ENCODE measurements at regions not wholly inside any gene's neighbourhood (a gene's known extent, or its start where the extent isn't known, plus 50 kb on each side); places are given as distances from the start of the nearest gene placed in this dataset.

DNA sequence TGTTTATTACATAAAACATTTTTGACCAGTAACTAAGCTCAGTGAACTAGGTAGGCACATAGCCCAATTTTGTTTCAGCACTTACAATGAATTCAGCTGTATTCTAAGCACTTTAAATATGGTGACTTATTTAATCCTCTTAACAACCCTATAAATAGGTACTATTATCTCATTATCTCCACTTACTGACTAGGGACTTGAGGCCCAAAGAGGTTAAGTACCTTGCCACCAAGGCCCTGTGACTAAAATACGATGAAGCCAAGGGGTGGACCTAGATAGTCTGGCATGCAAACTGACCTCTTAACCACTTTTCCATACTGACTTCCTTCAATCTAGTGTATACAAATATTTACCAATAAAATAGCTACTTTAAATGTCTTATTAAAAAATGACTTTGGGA is 266.4 kb downstream of the ZNF608 start:
- Histone ChIP-seq H3K79me2 (ENCODE audit: control insufficient read depth, insufficient read depth, low read length) (no peaks in the 10 kb centered on the region), H3K9me3 (replicated peaks; ENCODE audit: control insufficient read depth, insufficient read depth, low read depth, low read length) (no peaks in the 10 kb centered on the region), H3K9me1 (ENCODE audit: control insufficient read depth, insufficient read depth, low read length) (no peaks in the 10 kb centered on the region), H3K4me2 (ENCODE audit: insufficient read depth, low read length) (no peak overlapping the region), H3K27me3 (ENCODE audit: control insufficient read depth in 2 of 2, insufficient read depth in 2 of 2, low read length in 2 of 2) (no peaks in the 10 kb centered on the region), H3K9ac (ENCODE audit: insufficient read depth in 1 of 2, low read depth in 2 of 2, low read length in 2 of 2) (no peak overlapping the region), H3K36me3 (ENCODE audit: control insufficient read depth, insufficient read depth, low read length) (no peaks in the 10 kb centered on the region), H2AFZ (ENCODE audit: low read depth, low read length) (no peak overlapping the region), H3K27ac (ENCODE audit: extremely low read depth, low read depth, low read length) (no peak overlapping the region), H3K4me3 (no peak overlapping the region), H3K4me1 (replicated peaks in 1 of 2; ENCODE audit: control insufficient read depth in 2 of 2, insufficient read depth in 2 of 2, low read length in 2 of 2) (no peaks in the 10 kb centered on the region), H4K20me1 (replicated peaks; ENCODE audit: control insufficient read depth, insufficient read depth, low read length) (no peaks in the 10 kb centered on the region)
- WGBS (ENCODE audit: insufficient coverage, low coverage, missing lambda C conversion rate): 0% methylated on average over 1 of the region's 1 CpG
- in situ Hi-C loops (cut with MboI): no loop called here
- ChIA-PET POLR2A (no interaction called here), CTCF (ENCODE audit: low intra/inter-chr PET ratio) (no interaction called here)
- intact Hi-C loops (cut with micrococcal nuclease): no loop called here
- FAIRE-seq (no peak), DNase-seq (ENCODE audit: extremely low read depth in 1 of 4, low spot score in 3 of 4) (no peak), ATAC-seq (no peak)
- TF ChIP-seq CEBPG (CRISPR knock-in tag; IDR thresholded peaks at IDR 0.05) (no peak), CEBPG (tag; conservative IDR thresholded peaks at IDR 0.05 in 1 of 2, IDR thresholded peaks at IDR 0.05 in 1 of 2) (no peak)
- BruUV-seq (replicated peaks): no TSS peak

DNA sequence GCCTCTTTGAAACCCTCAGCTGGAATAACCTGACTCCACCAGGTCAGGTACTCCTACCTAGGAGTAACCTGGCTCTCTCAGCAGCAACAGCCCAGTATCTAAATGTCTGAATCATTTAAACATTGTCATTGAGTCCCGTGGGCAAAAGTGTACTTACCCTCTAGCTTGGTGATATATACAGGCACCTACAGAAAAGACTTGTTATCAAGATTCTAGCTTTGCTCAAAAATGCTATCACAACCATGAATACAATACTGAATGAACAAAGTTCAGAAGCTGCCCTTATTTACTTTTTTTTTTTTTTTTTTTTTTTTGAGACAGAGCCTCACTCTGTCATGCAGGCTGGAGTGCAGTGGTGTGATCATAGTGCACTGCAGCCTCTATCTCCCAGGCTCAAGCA is 268.2 kb downstream of the ZNF608 start:
- in situ Hi-C loops (cut with MboI): no loop called here
- no peaks in the 10 kb centered on the region for H3K36me3 ChIP-seq (ENCODE audit: control insufficient read depth, insufficient read depth, low read length)
- ATAC-seq: no peak
- no peaks in the 10 kb centered on the region for H3K4me1 ChIP-seq (replicated peaks in 1 of 2; ENCODE audit: control insufficient read depth in 2 of 2, insufficient read depth in 2 of 2, low read length in 2 of 2)
- no peak for FAIRE-seq
- TF ChIP-seq EP300 (IDR thresholded peaks at IDR 0.05; ENCODE audit: low read length) (no peak), XRCC3 (IDR thresholded peaks at IDR 0.05) (no peak), TCF7L2 (IDR thresholded peaks at IDR 0.05; ENCODE audit: low read depth, low read length) (no peak), HIVEP1 (CRISPR knock-in tag; IDR thresholded peaks at IDR 0.05) (no peak), HDAC1 (IDR thresholded peaks at IDR 0.05) (no peak), FOXA3 (CRISPR knock-in tag; conservative IDR thresholded peaks at IDR 0.05 in 1 of 2, IDR thresholded peaks at IDR 0.05 in 1 of 2) (no peak), CREBBP (IDR thresholded peaks at IDR 0.05; ENCODE audit: low read depth, low read length) (no peak), NR2C2 (CRISPR knock-in tag; IDR thresholded peaks at IDR 0.05) (no peak), NR2C2 (tag; IDR thresholded peaks at IDR 0.05) (no peak), ZNF274 (IDR thresholded peaks at IDR 0.05; ENCODE audit: borderline replicate concordance, low read depth, low read length) (no peak), TAL1 (IDR thresholded peaks at IDR 0.05) (no peak), ZNF263 (CRISPR knock-in tag; IDR thresholded peaks at IDR 0.05; ENCODE audit: borderline replicate concordance) (no peak), ELF1 (tag; IDR thresholded peaks at IDR 0.05) (no peak), GATA2 (CRISPR knock-in tag; IDR thresholded peaks at IDR 0.05) (no peak), JUNB (CRISPR knock-in tag; conservative IDR thresholded peaks at IDR 0.05) (no peak)
- TF ChIP-seq, protein P1, sequence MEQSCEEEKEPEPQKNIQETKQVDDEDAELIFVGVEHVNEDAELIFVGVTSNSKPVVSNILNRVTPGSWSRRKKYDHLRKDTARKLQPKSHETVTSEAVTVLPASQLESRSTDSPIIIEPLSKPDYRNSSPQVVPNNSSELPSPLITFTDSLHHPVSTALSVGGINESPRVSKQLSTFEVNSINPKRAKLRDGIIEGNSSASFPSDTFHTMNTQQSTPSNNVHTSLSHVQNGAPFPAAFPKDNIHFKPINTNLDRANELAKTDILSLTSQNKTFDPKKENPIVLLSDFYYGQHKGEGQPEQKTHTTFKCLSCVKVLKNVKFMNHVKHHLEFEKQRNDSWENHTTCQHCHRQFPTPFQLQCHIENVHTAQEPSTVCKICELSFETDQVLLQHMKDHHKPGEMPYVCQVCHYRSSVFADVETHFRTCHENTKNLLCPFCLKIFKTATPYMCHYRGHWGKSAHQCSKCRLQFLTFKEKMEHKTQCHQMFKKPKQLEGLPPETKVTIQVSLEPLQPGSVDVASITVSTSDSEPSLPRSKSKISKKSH (CRISPR knock-in tag; IDR thresholded peaks at IDR 0.05): no peak
- no peak overlapping the region for H3K9ac ChIP-seq (ENCODE audit: insufficient read depth in 1 of 2, low read depth in 2 of 2, low read length in 2 of 2)
- 0% methylated on average over 1 of the region's 1 CpG for WGBS (ENCODE audit: insufficient coverage, low coverage, missing lambda C conversion rate)
- H3K4me2 ChIP-seq (ENCODE audit: insufficient read depth, low read length): no peak overlapping the region
- no peaks in the 10 kb centered on the region for H3K27me3 ChIP-seq (ENCODE audit: control insufficient read depth in 2 of 2, insufficient read depth in 2 of 2, low read length in 2 of 2)
- intact Hi-C loops (cut with micrococcal nuclease): no loop called here
- no TSS peak for BruUV-seq (replicated peaks)
- H3K79me2 ChIP-seq (ENCODE audit: control insufficient read depth, insufficient read depth, low read length): no peaks in the 10 kb centered on the region
- POLR2A ChIA-PET: no interaction called here
- H3K9me1 ChIP-seq (ENCODE audit: control insufficient read depth, insufficient read depth, low read length): no peaks in the 10 kb centered on the region
- H3K4me3 ChIP-seq: no peak overlapping the region
- H4K20me1 ChIP-seq (replicated peaks; ENCODE audit: control insufficient read depth, insufficient read depth, low read length): no peaks in the 10 kb centered on the region
- H2AFZ ChIP-seq (ENCODE audit: low read depth, low read length): no peak overlapping the region
- H3K9me3 ChIP-seq (replicated peaks; ENCODE audit: control insufficient read depth, insufficient read depth, low read depth, low read length): no peaks in the 10 kb centered on the region
- CTCF ChIA-PET (ENCODE audit: low intra/inter-chr PET ratio): no interaction called here
- no peak overlapping the region for H3K27ac ChIP-seq (ENCODE audit: extremely low read depth, low read depth, low read length)
- no peak for DNase-seq (ENCODE audit: extremely low read depth in 1 of 4, low spot score in 3 of 4)

Data from K562 (cell line).